ENCODE measurements at regions not wholly inside any gene's neighbourhood (a gene's known extent, or its start where the extent isn't known, plus 50 kb on each side); places are given as distances from the start of the nearest gene placed in this dataset.

- no peaks in the 10 kb centered on the region for H3K4me1 Mint-ChIP-seq (ENCODE audit: unreplicated experiment)
- no peak overlapping the region for H3K4me3 Mint-ChIP-seq
- no peaks in the 10 kb centered on the region for H3K36me3 Mint-ChIP-seq
- H3K9me3 Mint-ChIP-seq, result no peaks in the 10 kb centered on the region
- TF ChIP-seq CTCF (conservative IDR thresholded peaks at IDR 0.05), result no peak
- no peak overlapping the region for H3K27ac Mint-ChIP-seq
- no peak for DNase-seq (ENCODE audit: extremely low spot score, unreplicated experiment)
- H3K27me3 Mint-ChIP-seq, result peaks cover 14% of the 10 kb centered on the region
Measured at GRCh38 chr1:57553666-57554065, 129.8 kb upstream of the DAB1 start.

- TF ChIP-seq CTCF (conservative IDR thresholded peaks at IDR 0.05), result no peak
- Mint-ChIP-seq H3K4me3 (no peak overlapping the region), H3K27me3 (peaks cover 14% of the 10 kb centered on the region), H3K9me3 (no peaks in the 10 kb centered on the region), H3K27ac (no peak overlapping the region), H3K4me1 (ENCODE audit: unreplicated experiment) (no peaks in the 10 kb centered on the region), H3K36me3 (no peaks in the 10 kb centered on the region)
- no peak for DNase-seq (ENCODE audit: extremely low spot score, unreplicated experiment)
Measured at GRCh38 chr1:57551476-57551875, 127.6 kb upstream of the DAB1 start.

- Mint-ChIP-seq H3K27me3 (peaks cover 14% of the 10 kb centered on the region), H3K4me3 (no peak overlapping the region), H3K9me3 (no peaks in the 10 kb centered on the region), H3K36me3 (no peaks in the 10 kb centered on the region), H3K4me1 (ENCODE audit: unreplicated experiment) (no peaks in the 10 kb centered on the region), H3K27ac (no peak overlapping the region)
- no peak for DNase-seq (ENCODE audit: extremely low spot score, unreplicated experiment)
- TF ChIP-seq CTCF (conservative IDR thresholded peaks at IDR 0.05), result no peak
Measured at GRCh38 chr1:57550092-57550491, 126.2 kb upstream of the DAB1 start.

GRCh38 chr1:57549300-57549699, 125.4 kb upstream of the DAB1 start:
- Mint-ChIP-seq H3K9me3 (no peaks in the 10 kb centered on the region), H3K27ac (no peak overlapping the region), H3K4me3 (no peak overlapping the region), H3K27me3 (peaks cover 14% of the 10 kb centered on the region), H3K4me1 (ENCODE audit: unreplicated experiment) (no peaks in the 10 kb centered on the region), H3K36me3 (no peaks in the 10 kb centered on the region)
- DNase-seq (ENCODE audit: extremely low spot score, unreplicated experiment), result no peak
- no peak for TF ChIP-seq CTCF (conservative IDR thresholded peaks at IDR 0.05)

GRCh38 chr1:57546549-57547330, 122.9 kb upstream of the DAB1 start:
- Mint-ChIP-seq H3K9me3 (peaks cover 4% of the 10 kb centered on the region), H3K4me1 (ENCODE audit: unreplicated experiment) (no peaks in the 10 kb centered on the region), H3K27me3 (peaks cover 5% of the 10 kb centered on the region), H3K4me3 (no peak overlapping the region), H3K36me3 (no peaks in the 10 kb centered on the region), H3K27ac (no peak overlapping the region)
- no peak for DNase-seq (ENCODE audit: extremely low spot score, unreplicated experiment)
- TF ChIP-seq CTCF (conservative IDR thresholded peaks at IDR 0.05), result no peak
